GM12878 (cell line): ENCODE measurements at regions not wholly inside any gene's neighbourhood (a gene's known extent, or its start where the extent isn't known, plus 50 kb on each side); places are given as distances from the start of the nearest gene placed in this dataset.

Experiments used
- ATAC-seq: fragments of 200-7000 bp; cut with Tn5 transposase; 3 replicates; pipeline ENCODE4 v1.9.1; 2020; ENCODE audit warnings: mild to moderate bottlenecking, moderate library complexity
- BruUV-seq: library from RNA; stranded (reverse); fragments of 400-500 nt; replicated peaks from 2 replicates; lab custom pipeline; 2021; lab: Mats Ljungman, UMichigan
- CTCF ChIA-PET: fragments of 300-600 bp; sonication (Branson Sonifier 250); formaldehyde crosslinking; extraction: SDS; loops from one replicate; lab custom pipeline; 2021; ENCODE audit warnings: inconsistent platforms; lab: Yijun Ruan, JAX
- POLR2A ChIA-PET: fragments of 350-600 bp; formaldehyde crosslinking; extraction: SDS; loops from one replicate; lab custom pipeline; 2021; ENCODE audit warnings: inconsistent platforms; lab: Charles Lee
- RAD21 ChIA-PET: fragments of 300-600 bp; sonication (Branson Sonifier 250); formaldehyde crosslinking; loops from one replicate; lab custom pipeline; 2023; ENCODE audit warnings: antibody characterized with exemption; ENCODE audit not compliant: unreplicated experiment; lab: Charles Lee
- SMC1A ChIA-PET: fragments of 300-600 bp; sonication (Branson Sonifier 250); formaldehyde crosslinking; loops from one replicate; lab custom pipeline; 2023; ENCODE audit not compliant: unreplicated experiment, uncharacterized antibody; lab: Charles Lee
- DNase-seq: peaks from one replicate; pipeline ENCODE4 v3.0.0-alpha.2; 2011; ENCODE audit warnings: low read depth, low spot score
- FAIRE-seq: peaks from 3 replicates; lab custom pipeline; 2011; peaks lifted over from hg19 to GRCh38; lab: Jason Lieb, UNC
- H2AFZ ChIP-seq: 2 replicates; pipeline ENCODE4 v1.6.0; 2011; ENCODE audit warnings: low read depth, low read length, control low read depth; ENCODE audit not compliant: control insufficient read depth
- H3K27ac ChIP-seq: 2 replicates; pipeline ENCODE4 v1.5.1; 2011; ENCODE audit warnings: control low read depth; ENCODE audit not compliant: control insufficient read depth, insufficient read depth
- H3K27me3 ChIP-seq, 2 experiments: replicated peaks in 1 of 2; 2 replicates each; pipeline versions ENCODE4 v1.6.0 to v1.6.1; 2011; ENCODE audit warnings: low read length in 1 of 2; ENCODE audit not compliant: control insufficient read depth in 2 of 2, insufficient read depth in 2 of 2
- H3K36me3 ChIP-seq, 2 experiments: 2 replicates each; pipeline ENCODE4 v1.5.1; 2011; ENCODE audit warnings: low read length in 1 of 2; ENCODE audit not compliant: control insufficient read depth in 2 of 2, insufficient read depth in 2 of 2
- H3K4me1 ChIP-seq: 2 replicates; pipeline ENCODE4 v1.6.1; 2011; ENCODE audit warnings: mild to moderate bottlenecking, low read length, moderate library complexity, mixed read lengths; ENCODE audit not compliant: control insufficient read depth, insufficient read depth
- H3K4me2 ChIP-seq: 2 replicates; pipeline ENCODE4 v1.6.0; 2011; ENCODE audit warnings: control low read depth; ENCODE audit not compliant: control insufficient read depth, insufficient read depth
- H3K4me3 ChIP-seq: fragments of 200-600 bp; sonication (generic); 2 replicates; pipeline ENCODE4 v1.5.1; 2016
- H3K79me2 ChIP-seq: 2 replicates; pipeline ENCODE4 v1.6.0; 2011; ENCODE audit warnings: low read length; ENCODE audit not compliant: control insufficient read depth, insufficient read depth
- H3K9ac ChIP-seq: 2 replicates; pipeline ENCODE4 v1.8.0; 2011; ENCODE audit warnings: low read length, control low read depth, mixed read lengths; ENCODE audit not compliant: control insufficient read depth, insufficient read depth
- H3K9me3 ChIP-seq: replicated peaks from 3 replicates; pipeline ENCODE4 v1.5.1; 2011; ENCODE audit warnings: mild to moderate bottlenecking, low read length; ENCODE audit not compliant: control insufficient read depth, insufficient read depth
- H4K20me1 ChIP-seq: 2 replicates; pipeline ENCODE4 v1.6.0; 2011; ENCODE audit not compliant: control insufficient read depth, insufficient read depth
- BACH1 ChIP-seq: fragments of 450-650 bp; IDR thresholded peaks from 2 replicates; pipeline ENCODE4 v1.6.1; 2017; ENCODE audit warnings: mild to moderate bottlenecking, borderline replicate concordance
- BRCA1 ChIP-seq: IDR thresholded peaks from 2 replicates; pipeline ENCODE4 v1.6.1; 2011; ENCODE audit warnings: low read depth, low read length, improper control_type of control experiment
- EGR1 ChIP-seq, 2 experiments: IDR thresholded peaks; 1 replicate in 1 of 2; 2 replicates in 1 of 2; pipeline ENCODE4 v1.6.1; 2011 to 2012; ENCODE audit warnings: low read depth in 2 of 2, low read length in 2 of 2, borderline replicate concordance in 1 of 2, mild to moderate bottlenecking in 1 of 2, moderate library complexity in 1 of 2
- EZH2 ChIP-seq: IDR thresholded peaks from 2 replicates; pipeline ENCODE4 v1.6.1; 2012; ENCODE audit warnings: low read depth, mild to moderate bottlenecking, control low read depth, inconsistent platforms, low read length, borderline replicate concordance; ENCODE audit not compliant: control insufficient read depth
- FOXM1 ChIP-seq: IDR thresholded peaks from 2 replicates; pipeline ENCODE4 v1.6.1; 2012; ENCODE audit warnings: low read depth, mild to moderate bottlenecking, inconsistent platforms, low read length, moderate library complexity
- GABPA ChIP-seq: IDR thresholded peaks from 2 replicates; pipeline ENCODE4 v1.6.1; 2014; ENCODE audit warnings: antibody characterized with exemption, low read depth, mild to moderate bottlenecking, inconsistent platforms
- GATAD2B ChIP-seq: fragments of 450-650 bp; conservative IDR thresholded peaks from 2 replicates; pipeline ENCODE4 v1.6.1; 2017; ENCODE audit warnings: low read depth, mild to moderate bottlenecking, moderate library complexity
- MXI1 ChIP-seq: fragments of 150-350 bp; IDR thresholded peaks from 2 replicates; pipeline ENCODE4 v1.6.1; 2011; ENCODE audit warnings: low read depth, mild to moderate bottlenecking, inconsistent platforms, low read length, improper control_type of control experiment
- MYC ChIP-seq: IDR thresholded peaks from 2 replicates; pipeline ENCODE4 v1.6.1; 2011; ENCODE audit warnings: mild to moderate bottlenecking, low read length, moderate library complexity, inconsistent platforms; ENCODE audit not compliant: insufficient read depth, insufficient replicate concordance, insufficient read length, severe bottlenecking
- RAD51 ChIP-seq: fragments of 450-650 bp; IDR thresholded peaks from 2 replicates; pipeline ENCODE4 v1.6.1; 2016; ENCODE audit warnings: moderate library complexity, mild to moderate bottlenecking, inconsistent platforms
- RUNX3 ChIP-seq: IDR thresholded peaks from 2 replicates; pipeline ENCODE4 v1.6.1; 2012; ENCODE audit warnings: low read length, inconsistent platforms
- SRF ChIP-seq, 2 experiments: IDR thresholded peaks; 2 replicates each; pipeline ENCODE4 v1.6.1; 2011; ENCODE audit warnings: low read depth in 2 of 2, low read length in 2 of 2, mild to moderate bottlenecking in 1 of 2, moderate library complexity in 1 of 2
- STAT1 ChIP-seq: fragments of 450-650 bp; conservative IDR thresholded peaks from 2 replicates; pipeline ENCODE4 v1.6.1; 2014; ENCODE audit warnings: antibody characterized with exemption, mild to moderate bottlenecking
- ZNF384 ChIP-seq: IDR thresholded peaks from 2 replicates; pipeline ENCODE4 v1.6.1; 2012; ENCODE audit warnings: low read depth, mild to moderate bottlenecking, low read length, improper control_type of control experiment, borderline replicate concordance
- ZZZ3 ChIP-seq: IDR thresholded peaks from 2 replicates; pipeline ENCODE4 v1.6.1; 2011; ENCODE audit warnings: low read depth; ENCODE audit not compliant: control insufficient read depth, insufficient read length
- WGBS: methylation state at CpG from one replicate; pipeline ENCODE4 v1.1.6; 2016; ENCODE audit warnings: low lambda C conversion rate; ENCODE audit not compliant: insufficient replicate concordance, insufficient coverage; ENCODE audit errors: missing lambda C conversion rate; 5-methylcytosine and 5-hydroxymethylcytosine counted together
- in situ Hi-C: fragments of 300-500 bp; cut with MboI; formaldehyde crosslinking; loops from 9 replicates; pipeline ENCODE4 v1.14.3; 2018; ENCODE audit warnings: mixed read lengths
- intact Hi-C: fragments of 100-400 bp; cut with micrococcal nuclease; formaldehyde crosslinking; loops from one replicate; pipeline ENCODE4 v1.14.2; 2022; ENCODE audit not compliant: unreplicated experiment

DNA sequence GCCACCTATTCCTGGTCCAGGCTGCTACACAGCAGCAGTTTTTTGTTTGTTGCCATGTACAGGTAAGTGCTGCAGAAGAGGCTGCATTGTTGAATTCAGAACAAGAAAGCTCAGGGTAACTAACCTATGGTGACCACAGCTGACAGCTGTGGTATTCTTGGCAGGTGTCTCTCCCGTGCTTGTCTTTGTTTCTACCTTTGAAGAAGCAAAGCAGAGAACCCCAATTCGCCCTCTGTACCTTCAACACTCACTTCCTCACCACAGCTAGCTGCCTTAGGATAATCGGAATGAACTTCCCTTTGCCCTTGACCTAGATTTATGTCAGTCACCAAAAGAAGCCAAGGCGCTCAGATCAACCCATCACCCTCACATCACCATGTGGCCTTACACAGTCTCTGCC is 1703.3 kb upstream of the SLC10A2 start:
- no TSS peak for BruUV-seq
- Histone ChIP-seq H3K9ac (no peak overlapping the region), H3K9me3 (no peaks in the 10 kb centered on the region), H3K4me3 (no peak overlapping the region), H3K36me3 (no peaks in the 10 kb centered on the region), H3K4me1 (no peaks in the 10 kb centered on the region), H4K20me1 (no peaks in the 10 kb centered on the region), H3K27ac (no peak overlapping the region), H3K79me2 (no peaks in the 10 kb centered on the region), H2AFZ (no peak overlapping the region; the same call in 1 of the 2 replicates), H3K4me2 (no peak overlapping the region), H3K27me3 (no peaks in the 10 kb centered on the region)
- no peak for ATAC-seq
- no peak for FAIRE-seq
- POLR2A ChIA-PET: no interaction called here
- CTCF ChIA-PET: no interaction called here
- TF ChIP-seq BACH1 (no peak), ZNF384 (no peak), MXI1 (no peak), BRCA1 (no peak), RAD51 (no peak), GATAD2B (no peak), STAT1 (no peak), GABPA (no peak), EGR1 (IDR thresholded peaks at IDR 0.05; ENCODE audit: borderline replicate concordance in 1 of 2, low read depth in 2 of 2, low read length in 2 of 2) (no peak), FOXM1 (no peak), SRF (IDR thresholded peaks at IDR 0.05; ENCODE audit: low read depth in 2 of 2, low read length in 2 of 2) (no peak), ZZZ3 (no peak), EZH2 (no peak), RUNX3 (no peak), MYC (no peak)
- WGBS: 35% methylated on average over 4 of the region's 4 CpGs
- intact Hi-C loops (no loop called here), in situ Hi-C loops (loop anchor here (25.0 kb wide), 1 partner anchor 1582 kb away; no protein-coding TSS in a partner anchor)
- RAD21 ChIA-PET: no interaction called here
- DNase-seq: no peak
- SMC1A ChIA-PET: no interaction called here
